HepG2 (cell line): ENCODE measurements at regions not wholly inside any gene's neighbourhood (a gene's known extent, or its start where the extent isn't known, plus 50 kb on each side); places are given as distances from the start of the nearest gene placed in this dataset.

Experiments
- ATAC-seq: fragments of 200-7000 bp; cut with Tn5 transposase; 3 replicates; pipeline ENCODE4 v1.9.1; 2020; ENCODE audit warnings: mild to moderate bottlenecking, moderate library complexity
- BruUV-seq: library from RNA; stranded (reverse); fragments of 400-500 nt; replicated peaks from 2 replicates; lab custom pipeline; 2021; lab: Mats Ljungman, UMichigan
- CTCF ChIA-PET: fragments of 300-600 bp; formaldehyde crosslinking; extraction: SDS; loops from one replicate; lab custom pipeline; 2021; ENCODE audit warnings: low total read pairs, inconsistent platforms, low intra/inter-chr PET ratio; lab: Yijun Ruan, JAX
- POLR2A ChIA-PET: fragments of 350-600 bp; sonication (Branson Sonifier 250); formaldehyde crosslinking; loops from one replicate; lab custom pipeline; 2020; ENCODE audit warnings: antibody characterized with exemption, inconsistent platforms; lab: Yijun Ruan, JAX
- DNase-seq: peaks from one replicate; pipeline ENCODE4 v3.0.0-alpha.2; 2015; ENCODE audit warnings: low spot score
- FAIRE-seq: peaks from 3 replicates; lab custom pipeline; 2011; peaks lifted over from hg19 to GRCh38; lab: Jason Lieb, UNC
- H2AFZ ChIP-seq: one replicate; pipeline ENCODE4 v1.6.1; 2011; ENCODE audit warnings: low read length, inconsistent platforms
- H3K27ac ChIP-seq: fragments of 300-600 bp; 3 replicates; pipeline ENCODE4 v1.8.0; 2011; ENCODE audit warnings: mixed run types, mild to moderate bottlenecking, mixed read lengths, low read length, inconsistent platforms; ENCODE audit not compliant: insufficient read depth; ENCODE audit errors: extremely low read length
- H3K27me3 ChIP-seq, 2 experiments: fragments of 200-600 bp in 1 of 2; 2 replicates in 1 of 2; 3 replicates in 1 of 2; pipeline versions ENCODE4 v1.6.0 to v1.8.0; 2011; ENCODE audit warnings: low read length in 2 of 2, mild to moderate bottlenecking in 2 of 2, moderate library complexity in 2 of 2, inconsistent platforms in 1 of 2; ENCODE audit not compliant: insufficient read depth in 2 of 2, control insufficient read depth in 1 of 2
- H3K36me3 ChIP-seq, 2 experiments: fragments of 200-600 bp in 1 of 2; replicated peaks in 1 of 2; 2 replicates in 1 of 2; 3 replicates in 1 of 2; pipeline versions ENCODE4 v1.5.1 to v1.8.0; 2011; ENCODE audit warnings: low read length in 2 of 2, inconsistent platforms in 1 of 2; ENCODE audit not compliant: insufficient read depth in 2 of 2, control insufficient read depth in 1 of 2
- H3K4me1 ChIP-seq: 2 replicates; pipeline ENCODE4 v1.5.1; 2012; ENCODE audit warnings: low read length, inconsistent platforms; ENCODE audit not compliant: insufficient read depth
- H3K4me2 ChIP-seq: 2 replicates; pipeline ENCODE4 v1.6.0; 2011; ENCODE audit warnings: low read depth, low read length, inconsistent platforms
- H3K4me3 ChIP-seq, 3 experiments: fragments of 200-600 bp in 1 of 3; sonication (generic), shearing (Covaris generic) in 1 of 3; replicated peaks in 1 of 3; 2 replicates each; pipeline ENCODE4 v1.5.1; 2011 to 2016; ENCODE audit warnings: low read length in 3 of 3, inconsistent platforms in 2 of 3, low read depth in 2 of 3, mild to moderate bottlenecking in 2 of 3, control low read depth in 1 of 3, mixed read lengths in 1 of 3; ENCODE audit not compliant: insufficient read depth in 1 of 3
- H3K79me2 ChIP-seq: one replicate; pipeline ENCODE4 v1.6.1; 2011; ENCODE audit warnings: low read length, inconsistent platforms; ENCODE audit not compliant: insufficient read depth
- H3K9ac ChIP-seq: 2 replicates; pipeline ENCODE4 v1.6.0; 2011; ENCODE audit warnings: mild to moderate bottlenecking, low read depth, low read length, inconsistent platforms; ENCODE audit not compliant: insufficient read depth
- H3K9me3 ChIP-seq: 2 replicates; pipeline ENCODE4 v1.5.1; 2012; ENCODE audit warnings: mild to moderate bottlenecking, low read length
- H4K20me1 ChIP-seq: 2 replicates; pipeline ENCODE4 v1.6.0; 2011; ENCODE audit warnings: inconsistent platforms, mild to moderate bottlenecking, low read length, moderate library complexity; ENCODE audit not compliant: insufficient read depth
- CREB1 ChIP-seq, 2 experiments: fragments of 450-650 bp in 1 of 2; IDR thresholded peaks; 2 replicates each; pipeline ENCODE4 v1.6.1; 2016 to 2017; ENCODE audit warnings: control low read depth in 1 of 2, mild to moderate bottlenecking in 1 of 2, missing compliant biosample characterization in 1 of 2, missing genetic modification characterization in 1 of 2
- ETV5 ChIP-seq: IDR thresholded peaks from 2 replicates; pipeline ENCODE4 v1.6.1; 2018; ENCODE audit warnings: missing biosample characterization, missing genetic modification reagents, inconsistent platforms, borderline replicate concordance
- RFXANK ChIP-seq: IDR thresholded peaks from 2 replicates; pipeline ENCODE4 v1.6.1; 2016
- TBP ChIP-seq: sonication (generic); formaldehyde crosslinking; IDR thresholded peaks from 2 replicates; pipeline ENCODE4 v1.5.0; 2020; ENCODE audit warnings: missing genetic modification reagents
- TBX3 ChIP-seq: fragments of 450-650 bp; IDR thresholded peaks from 2 replicates; pipeline ENCODE4 v1.6.1; 2017; ENCODE audit warnings: antibody characterized with exemption, mild to moderate bottlenecking, inconsistent platforms, borderline replicate concordance
- ZNF18 ChIP-seq: sonication (generic); formaldehyde crosslinking; IDR thresholded peaks from 2 replicates; pipeline ENCODE4 v1.8.0; 2022; ENCODE audit warnings: mild to moderate bottlenecking, missing genetic modification reagents; ENCODE audit not compliant: insufficient replicate concordance
- ZNF326 ChIP-seq: sonication (generic); formaldehyde crosslinking; IDR thresholded peaks from 2 replicates; pipeline ENCODE4 v1.4.0; 2020; ENCODE audit warnings: missing genetic modification reagents, borderline replicate concordance
- ZNF343 ChIP-seq: sonication (generic); formaldehyde crosslinking; IDR thresholded peaks from 2 replicates; pipeline ENCODE4 v1.4.0; 2020; ENCODE audit warnings: mild to moderate bottlenecking, missing genetic modification reagents
- ZNF740 ChIP-seq: sonication (generic); formaldehyde crosslinking; IDR thresholded peaks from 2 replicates; pipeline ENCODE4 v1.4.0; 2020; ENCODE audit warnings: missing genetic modification reagents
- WGBS: methylation state at CpG from one replicate; pipeline ENCODE4 v1.1.6; 2017; ENCODE audit warnings: low lambda C conversion rate; 5-methylcytosine and 5-hydroxymethylcytosine counted together
- in situ Hi-C: cut with HindIII; loops from 2 replicates; pipeline ENCODE4 v1.10.0; 2017; ENCODE audit warnings: low pct_unique_long_range_greater_than_20kb; ENCODE audit not compliant: extremely low pct_ligation_motif_present
- intact Hi-C: fragments of 100-400 bp; cut with micrococcal nuclease; formaldehyde crosslinking; loops from one replicate; pipeline ENCODE4 v1.10.0; 2022; ENCODE audit not compliant: unreplicated experiment
- TF ChIP-seq, protein P1 (sequence below): sonication (generic); formaldehyde crosslinking; IDR thresholded peaks from 2 replicates; pipeline ENCODE4 v1.4.0; 2020; ENCODE audit warnings: mild to moderate bottlenecking, low read depth, missing genetic modification reagents
- TF ChIP-seq, protein P2 (sequence below), 2 experiments: sonication (generic) in 1 of 2; formaldehyde crosslinking in 1 of 2; IDR thresholded peaks; 2 replicates each; pipeline versions ENCODE4 v1.5.1 to v1.6.1; 2011 to 2020; ENCODE audit warnings: borderline replicate concordance in 1 of 2, low read depth in 1 of 2, low read length in 1 of 2, mild to moderate bottlenecking in 1 of 2, missing genetic modification reagents in 1 of 2, moderate library complexity in 1 of 2
- TF ChIP-seq, protein P3 (sequence below): sonication (generic); formaldehyde crosslinking; IDR thresholded peaks from 2 replicates; pipeline ENCODE4 v1.4.0; 2020; ENCODE audit warnings: missing genetic modification reagents, mild to moderate bottlenecking, borderline replicate concordance

GRCh38 chr2:147352264-147353071 lies 492.4 kb upstream of the ACVR2A start:
- Histone ChIP-seq H3K79me2 (no peaks in the 10 kb centered on the region), H2AFZ (no peak overlapping the region), H4K20me1 (no peaks in the 10 kb centered on the region), H3K27ac (no peak overlapping the region), H3K9ac (no peak overlapping the region), H3K27me3 (no peaks in the 10 kb centered on the region), H3K9me3 (no peaks in the 10 kb centered on the region), H3K4me3 (no peak overlapping the region), H3K4me1 (no peaks in the 10 kb centered on the region), H3K36me3 (no peaks in the 10 kb centered on the region), H3K4me2 (no peak overlapping the region)
- FAIRE-seq (no peak), DNase-seq (no peak), ATAC-seq (no peak)
- in situ Hi-C loops (no loop called here), intact Hi-C loops (no loop called here)
- BruUV-seq, result no TSS peak
- CTCF ChIA-PET, result no interaction called here
- POLR2A ChIA-PET, result no interaction called here
- 23% methylated on average over 8 of the region's 8 CpGs for WGBS
- no peak for TF ChIP-seq ZNF326
- no peak for TF ChIP-seq ZNF18
- TF ChIP-seq, protein P1, sequence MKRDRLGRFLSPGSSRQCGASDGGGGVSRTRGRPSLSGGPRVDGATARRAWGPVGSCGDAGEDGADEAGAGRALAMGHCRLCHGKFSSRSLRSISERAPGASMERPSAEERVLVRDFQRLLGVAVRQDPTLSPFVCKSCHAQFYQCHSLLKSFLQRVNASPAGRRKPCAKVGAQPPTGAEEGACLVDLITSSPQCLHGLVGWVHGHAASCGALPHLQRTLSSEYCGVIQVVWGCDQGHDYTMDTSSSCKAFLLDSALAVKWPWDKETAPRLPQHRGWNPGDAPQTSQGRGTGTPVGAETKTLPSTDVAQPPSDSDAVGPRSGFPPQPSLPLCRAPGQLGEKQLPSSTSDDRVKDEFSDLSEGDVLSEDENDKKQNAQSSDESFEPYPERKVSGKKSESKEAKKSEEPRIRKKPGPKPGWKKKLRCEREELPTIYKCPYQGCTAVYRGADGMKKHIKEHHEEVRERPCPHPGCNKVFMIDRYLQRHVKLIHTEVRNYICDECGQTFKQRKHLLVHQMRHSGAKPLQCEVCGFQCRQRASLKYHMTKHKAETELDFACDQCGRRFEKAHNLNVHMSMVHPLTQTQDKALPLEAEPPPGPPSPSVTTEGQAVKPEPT, result no peak
- TF ChIP-seq, protein P2, sequence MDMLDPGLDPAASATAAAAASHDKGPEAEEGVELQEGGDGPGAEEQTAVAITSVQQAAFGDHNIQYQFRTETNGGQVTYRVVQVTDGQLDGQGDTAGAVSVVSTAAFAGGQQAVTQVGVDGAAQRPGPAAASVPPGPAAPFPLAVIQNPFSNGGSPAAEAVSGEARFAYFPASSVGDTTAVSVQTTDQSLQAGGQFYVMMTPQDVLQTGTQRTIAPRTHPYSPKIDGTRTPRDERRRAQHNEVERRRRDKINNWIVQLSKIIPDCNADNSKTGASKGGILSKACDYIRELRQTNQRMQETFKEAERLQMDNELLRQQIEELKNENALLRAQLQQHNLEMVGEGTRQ (IDR thresholded peaks at IDR 0.05; ENCODE audit: low read depth, low read length), result no peak
- TF ChIP-seq, protein P2 (CRISPR knock-in tag; IDR thresholded peaks at IDR 0.05; ENCODE audit: borderline replicate concordance), result no peak
- TF ChIP-seq, protein P3, sequence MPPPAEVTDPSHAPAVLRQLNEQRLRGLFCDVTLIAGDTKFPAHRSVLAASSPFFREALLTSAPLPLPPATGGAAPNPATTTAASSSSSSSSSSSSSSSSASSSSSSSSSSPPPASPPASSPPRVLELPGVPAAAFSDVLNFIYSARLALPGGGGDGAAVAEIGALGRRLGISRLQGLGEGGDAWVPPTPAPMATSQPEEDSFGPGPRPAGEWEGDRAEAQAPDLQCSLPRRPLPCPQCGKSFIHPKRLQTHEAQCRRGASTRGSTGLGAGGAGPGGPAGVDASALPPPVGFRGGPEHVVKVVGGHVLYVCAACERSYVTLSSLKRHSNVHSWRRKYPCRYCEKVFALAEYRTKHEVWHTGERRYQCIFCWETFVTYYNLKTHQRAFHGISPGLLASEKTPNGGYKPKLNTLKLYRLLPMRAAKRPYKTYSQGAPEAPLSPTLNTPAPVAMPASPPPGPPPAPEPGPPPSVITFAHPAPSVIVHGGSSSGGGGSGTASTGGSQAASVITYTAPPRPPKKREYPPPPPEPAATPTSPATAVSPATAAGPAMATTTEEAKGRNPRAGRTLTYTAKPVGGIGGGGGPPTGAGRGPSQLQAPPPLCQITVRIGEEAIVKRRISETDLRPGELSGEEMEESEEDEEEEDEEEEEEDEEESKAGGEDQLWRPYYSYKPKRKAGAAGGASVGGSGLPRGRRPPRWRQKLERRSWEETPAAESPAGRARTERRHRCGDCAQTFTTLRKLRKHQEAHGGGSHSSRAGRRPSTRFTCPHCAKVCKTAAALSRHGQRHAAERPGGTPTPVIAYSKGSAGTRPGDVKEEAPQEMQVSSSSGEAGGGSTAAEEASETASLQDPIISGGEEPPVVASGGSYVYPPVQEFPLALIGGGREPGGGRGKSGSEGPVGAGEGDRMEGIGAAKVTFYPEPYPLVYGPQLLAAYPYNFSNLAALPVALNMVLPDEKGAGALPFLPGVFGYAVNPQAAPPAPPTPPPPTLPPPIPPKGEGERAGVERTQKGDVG (CRISPR knock-in tag), result no peak
- TF ChIP-seq RFXANK, result no peak
- no peak for TF ChIP-seq CREB1 (IDR thresholded peaks at IDR 0.05)
- TF ChIP-seq CREB1 (CRISPR knock-in tag; IDR thresholded peaks at IDR 0.05), result no peak
- TF ChIP-seq TBX3, result no peak
- no peak for TF ChIP-seq ZNF740
- no peak for TF ChIP-seq TBP
- no peak for TF ChIP-seq ETV5 (CRISPR knock-in tag)
- no peak for TF ChIP-seq ZNF343
